Hematopoietic multipotent progenitor cell (in vitro differentiated cells): ENCODE measurements at regions not wholly inside any gene's neighbourhood (a gene's known extent, or its start where the extent isn't known, plus 50 kb on each side); places are given as distances from the start of the nearest gene placed in this dataset.

Source experiments
- DNase-seq, 3 donors: peaks; one replicate each; pipeline ENCODE4 v3.0.0-alpha.2; 2011 to 2015; ENCODE audit warnings: low read depth in 2 of 3, low spot score in 2 of 3

DNA sequence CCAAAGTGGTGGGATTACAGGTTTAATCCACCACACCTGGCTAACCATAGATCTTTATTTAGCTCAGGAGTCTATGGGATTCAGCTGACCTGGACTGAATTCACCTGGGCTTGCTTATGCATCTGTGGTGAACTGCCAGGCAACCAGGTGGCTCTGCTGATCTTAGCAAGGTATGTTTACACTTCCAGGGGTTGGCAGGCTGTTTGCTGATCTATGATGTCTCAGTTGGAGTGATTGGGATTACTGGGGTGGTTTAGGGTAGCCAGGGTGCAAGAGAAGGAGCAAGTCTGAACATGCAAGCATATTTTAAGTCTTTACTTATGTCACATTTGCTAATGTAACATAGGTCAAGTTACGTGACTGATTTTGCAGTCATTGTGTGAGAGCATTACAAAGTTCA lies 63.6 kb upstream of the JAK2 start:
- no peak for DNase-seq

DNA sequence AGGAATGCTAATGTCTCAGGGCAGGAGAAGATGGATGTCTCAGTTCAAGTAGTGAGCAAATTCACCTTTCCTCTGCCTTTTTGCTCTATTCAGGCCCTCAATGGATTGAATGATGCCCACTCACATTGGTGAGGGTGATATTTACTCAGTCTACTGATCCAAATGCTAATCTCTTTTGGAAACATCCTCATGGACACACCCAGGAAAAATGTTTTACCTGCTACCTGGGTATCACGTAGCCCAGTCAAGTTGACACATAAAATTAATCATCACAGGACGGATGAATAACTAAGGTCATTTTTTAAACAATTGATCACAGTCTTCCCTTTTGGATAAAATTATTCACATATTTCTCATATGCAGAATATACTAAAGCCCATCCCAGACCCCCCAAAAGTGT lies 63.0 kb upstream of the JAK2 start:
- DNase-seq, result no peak

DNA sequence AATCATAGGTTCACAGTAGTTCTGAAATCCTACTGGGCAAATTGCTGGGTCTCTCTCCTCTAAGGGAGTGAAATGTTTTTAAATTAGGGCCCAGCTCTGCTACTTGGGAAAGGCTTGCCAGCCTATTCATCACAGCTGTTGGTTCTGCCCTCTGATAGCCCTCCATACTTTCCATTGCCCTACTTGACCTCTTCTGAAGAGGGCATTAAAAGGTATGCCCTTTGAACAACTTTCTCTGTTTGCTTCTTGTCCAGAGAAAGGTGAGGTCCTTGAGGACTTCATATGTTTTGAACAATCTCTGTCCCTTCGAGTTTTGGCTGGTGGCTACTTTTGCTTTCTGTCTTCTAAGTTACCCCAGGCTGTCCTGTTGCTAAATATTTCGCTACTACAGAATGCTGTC lies 62.3 kb upstream of the JAK2 start:
- no peak for DNase-seq

DNA sequence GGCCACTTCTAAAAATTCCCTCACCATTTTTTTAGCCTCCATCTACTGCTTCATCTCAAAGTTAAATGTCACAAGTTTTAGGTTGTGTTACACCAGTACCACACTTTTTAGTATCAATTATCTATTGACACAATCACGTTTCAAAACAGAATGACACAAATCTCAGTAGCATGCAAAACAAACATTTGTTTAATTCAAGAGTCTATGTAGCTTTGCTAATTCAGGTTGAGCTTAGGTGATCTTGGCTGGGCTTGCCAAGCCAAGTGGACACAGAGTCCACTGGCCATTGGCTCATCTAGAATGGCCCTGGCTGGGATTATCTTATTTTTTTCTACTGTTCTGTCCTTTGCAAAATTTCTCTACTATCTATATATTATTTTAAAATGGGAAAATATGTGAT lies 61.9 kb upstream of the JAK2 start:
- no peak for DNase-seq

DNA sequence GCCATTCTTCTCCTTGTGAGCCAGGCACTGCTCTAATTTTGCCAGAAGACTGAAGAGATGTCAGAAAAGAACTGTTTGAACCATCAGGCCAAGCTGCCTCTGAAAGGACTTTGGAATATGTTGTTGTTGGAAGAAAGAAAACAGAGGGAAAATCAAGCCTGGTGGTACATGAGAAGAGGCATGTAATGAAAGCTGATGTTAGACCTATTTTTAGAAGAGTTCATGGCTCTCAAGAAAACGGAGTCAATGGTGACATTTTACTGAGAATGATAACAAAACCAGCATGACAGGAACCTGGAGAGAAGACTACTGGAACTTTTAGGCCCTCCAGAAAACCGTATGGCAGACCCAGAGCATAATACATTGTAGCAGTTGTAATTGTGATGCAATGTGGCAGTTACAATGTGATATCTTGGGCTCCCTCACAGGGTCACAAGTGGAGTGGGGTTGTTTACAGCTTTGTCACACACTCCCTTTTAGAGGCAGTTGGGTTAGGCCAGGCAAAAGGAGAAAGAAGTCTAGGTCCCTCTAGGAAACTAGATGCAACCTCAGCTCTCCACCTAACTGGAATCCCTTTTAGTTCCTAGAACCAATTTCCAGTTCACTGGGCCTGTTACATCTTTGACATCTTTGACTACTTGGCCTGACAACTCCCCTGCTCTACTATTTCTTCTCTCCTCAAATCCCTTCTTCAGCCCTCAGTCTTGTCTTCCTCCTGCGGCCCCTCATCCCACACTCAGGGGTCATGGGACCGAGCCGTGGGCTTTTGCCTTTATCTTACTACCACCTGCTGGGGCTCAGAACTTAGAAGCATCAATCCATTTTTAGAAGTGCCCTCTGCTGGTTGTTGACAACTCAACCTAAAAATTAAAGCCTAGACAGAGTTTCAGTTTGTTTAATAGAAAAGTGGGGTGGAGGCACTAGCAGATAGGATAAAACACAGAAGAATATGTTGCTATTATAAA lies 61.2 kb upstream of the JAK2 start:
- DNase-seq, result peak in 2 of 3 donors; percentile 57 to 78

DNA sequence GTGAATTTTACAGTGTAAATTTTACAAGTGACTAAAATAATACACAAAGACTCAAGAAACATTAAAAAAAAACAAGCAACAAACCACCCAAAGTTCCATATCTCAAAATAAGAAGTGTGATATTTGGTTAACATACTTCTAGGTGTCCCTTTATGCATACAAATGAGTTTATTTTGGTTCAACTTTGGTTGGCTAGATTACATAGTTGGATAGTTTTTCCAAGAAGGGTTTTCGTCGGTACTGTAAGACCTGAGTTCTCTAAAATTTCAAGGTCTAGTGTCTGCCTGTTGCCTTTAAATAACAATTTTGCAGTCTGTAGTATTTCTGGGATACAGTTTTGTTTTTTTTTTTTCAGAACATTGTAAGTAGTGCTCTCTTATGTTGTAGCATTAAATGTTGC lies 58.8 kb upstream of the JAK2 start:
- no peak for DNase-seq

DNA sequence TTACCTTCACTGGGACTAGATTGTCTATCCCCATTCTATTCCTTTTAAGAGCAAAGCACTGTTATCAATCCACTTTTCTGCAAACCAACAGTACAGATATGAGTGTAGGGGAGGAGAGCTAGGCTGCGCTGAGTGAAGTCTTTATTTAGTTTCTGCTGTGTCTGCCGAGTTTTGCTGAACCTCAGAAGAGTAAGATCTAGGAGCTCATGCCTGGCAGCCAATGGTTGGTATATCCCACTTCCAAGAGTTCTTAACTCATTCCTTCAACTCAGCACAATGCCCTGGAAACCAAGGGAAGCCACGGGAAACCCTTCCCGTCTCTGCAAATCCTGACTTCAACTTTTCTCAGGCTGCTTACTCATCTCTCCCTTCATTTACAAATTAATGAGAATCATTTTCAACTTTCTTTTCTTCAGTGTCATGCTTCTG lies 58.0 kb upstream of the JAK2 start:
- no peak for DNase-seq

DNA sequence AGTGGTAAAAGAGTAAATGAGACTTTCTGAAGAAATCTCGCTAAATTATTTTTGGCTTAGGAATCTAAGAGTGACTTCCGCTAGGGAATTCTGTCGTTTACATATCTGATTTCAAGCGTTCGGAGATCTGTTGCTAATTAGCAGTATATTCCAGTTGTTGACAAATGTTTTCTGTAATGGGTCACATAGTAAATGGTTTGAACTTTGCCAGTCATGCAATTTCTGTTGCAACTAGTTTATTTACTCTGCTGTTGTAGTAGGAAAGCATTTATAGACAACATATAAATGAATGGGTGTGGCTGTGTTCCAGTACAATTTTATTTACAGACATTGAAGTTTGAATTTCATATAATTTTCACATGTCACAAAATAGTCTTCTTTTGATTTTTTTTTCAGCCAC lies 57.4 kb upstream of the JAK2 start:
- DNase-seq, result no peak

DNA sequence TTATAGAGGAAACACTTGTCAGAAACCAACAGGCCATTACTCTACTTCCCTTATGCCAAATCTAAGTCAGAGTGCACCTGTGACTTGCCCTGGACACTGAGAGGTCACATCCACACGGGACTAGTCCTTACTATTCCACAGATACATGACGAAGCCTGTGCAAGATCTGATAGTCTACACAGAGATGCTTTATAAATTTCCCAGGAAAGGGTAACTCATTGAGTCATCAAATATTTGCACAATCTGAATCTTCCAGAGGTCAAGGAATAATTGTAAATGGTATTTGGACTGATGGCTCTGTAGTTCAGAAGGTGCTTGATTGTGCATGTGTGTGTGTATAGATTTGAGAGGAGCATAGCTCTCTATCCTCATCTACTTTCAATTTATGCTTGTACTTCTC lies 55.2 kb upstream of the JAK2 start:
- DNase-seq, result no peak

DNA sequence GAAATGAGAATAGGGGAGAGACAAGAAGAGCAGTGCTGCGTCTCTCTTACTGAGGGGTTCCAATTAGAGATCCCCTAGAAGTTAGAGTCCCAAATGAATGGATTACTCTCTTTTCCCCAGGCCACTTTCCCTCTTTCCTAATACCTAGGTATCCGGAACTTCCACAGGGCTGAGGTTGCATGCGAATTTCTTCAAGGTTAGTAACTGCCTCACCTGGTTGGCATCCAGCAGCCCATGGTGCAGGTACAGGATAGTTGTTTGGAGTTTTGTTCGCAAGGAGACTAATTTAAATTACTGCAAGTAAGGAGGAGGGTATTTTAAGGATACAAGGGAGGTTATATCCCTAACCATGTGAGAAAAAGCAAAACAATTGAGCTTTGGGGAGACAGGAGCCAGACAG lies 52.4 kb upstream of the JAK2 start:
- no peak for DNase-seq

DNA sequence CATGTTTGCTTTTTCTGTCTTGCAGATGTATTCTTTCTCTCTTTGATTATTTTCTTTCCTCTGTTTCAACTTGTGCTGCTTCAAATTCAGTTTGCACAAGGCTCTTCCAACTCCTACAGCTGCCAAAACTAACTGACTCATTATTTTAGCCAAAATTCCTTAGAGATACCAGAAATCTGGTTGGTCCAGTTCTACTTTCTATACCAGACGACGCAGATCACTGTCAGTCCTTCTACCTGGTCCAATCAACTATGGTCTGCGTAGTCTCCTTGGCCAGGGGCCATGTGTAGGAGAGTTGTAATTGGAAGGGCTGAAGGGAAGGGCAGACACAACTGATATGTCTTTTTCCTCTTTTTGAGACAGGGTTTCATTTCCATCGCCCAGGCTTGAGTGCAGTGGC lies 51.9 kb upstream of the JAK2 start:
- DNase-seq, result no peak

DNA sequence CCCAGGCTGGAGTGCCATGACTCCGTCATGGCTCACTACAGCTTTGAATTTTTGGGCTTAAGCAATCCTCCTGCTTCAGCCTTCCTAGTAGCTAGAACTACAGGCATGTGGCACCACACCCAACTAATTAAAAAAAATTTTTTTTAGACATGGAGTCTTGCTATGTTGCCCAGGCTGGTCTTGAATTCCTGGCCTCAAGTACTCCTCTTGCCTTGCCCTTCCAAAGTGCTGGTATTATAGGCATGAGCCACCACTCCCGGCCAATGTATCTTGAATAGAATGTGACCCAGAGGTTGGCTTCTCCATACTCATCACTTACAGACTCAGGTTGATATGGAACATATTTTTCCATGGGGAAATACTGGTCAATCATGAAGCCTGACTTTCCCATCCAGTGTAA lies 51.2 kb upstream of the JAK2 start:
- no peak for DNase-seq

DNA sequence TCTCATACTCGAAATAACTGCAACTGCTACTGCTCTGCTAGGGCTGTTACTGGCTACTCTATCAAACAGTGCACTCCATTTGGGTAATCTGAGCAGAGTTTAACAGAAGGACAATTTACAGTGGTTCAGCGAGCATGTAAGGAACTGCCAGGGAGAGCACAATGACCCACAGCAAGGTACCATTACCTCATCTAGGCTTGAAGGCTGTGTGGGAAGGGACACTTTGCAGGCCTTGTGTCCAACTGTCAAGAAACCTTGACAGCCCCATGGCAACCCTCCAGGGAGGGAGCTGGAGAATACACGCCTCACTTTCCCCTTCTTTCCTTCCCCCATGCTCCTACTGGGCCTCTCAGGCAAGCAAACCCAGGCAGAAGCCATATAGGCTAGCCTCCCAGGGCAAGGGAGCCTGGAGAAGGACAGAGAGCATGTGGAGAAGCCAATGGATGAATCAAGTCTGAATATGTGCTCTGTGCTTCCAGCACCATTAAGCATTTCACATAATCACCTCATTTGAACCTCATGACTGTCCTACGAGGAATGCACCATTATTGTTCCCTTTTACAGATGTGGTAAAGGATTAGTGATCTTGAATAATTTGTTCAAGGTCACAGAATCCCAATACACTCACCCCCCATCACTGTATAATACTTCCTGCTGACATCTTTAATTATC lies 49.9 kb upstream of the JAK2 start:
- DNase-seq, result no peak
